ENCODE measurements at regions not wholly inside any gene's neighbourhood (a gene's known extent, or its start where the extent isn't known, plus 50 kb on each side); places are given as distances from the start of the nearest gene placed in this dataset.
"Not testable (repeated sequence)": the region's sequence is repeated elsewhere in the genome, so short reads cannot be mapped to it uniquely, and the experiment has no call there.

DNA sequence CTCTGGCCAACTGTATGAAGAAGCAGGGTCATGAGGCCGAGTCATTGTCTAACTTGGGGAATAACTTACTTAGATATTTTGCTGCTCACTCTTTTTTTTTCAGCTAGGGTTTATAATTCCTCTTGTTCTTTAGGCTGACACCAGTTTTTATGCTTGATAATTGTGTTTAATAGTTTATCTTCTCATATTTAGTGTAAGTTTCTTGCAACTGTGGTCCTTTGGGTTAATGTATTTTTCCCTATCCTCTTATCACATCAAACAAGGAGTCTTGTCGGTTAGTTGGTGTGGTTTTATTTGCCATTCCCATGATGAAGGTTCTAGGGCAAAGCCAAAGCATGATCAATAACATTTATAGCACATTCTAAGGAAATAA, 204.6 kb downstream of the NUFIP1 start:
- H3K36me3 ChIP-seq (replicated peaks), result no peaks in the 10 kb centered on the region
- no peak for DNase-seq
- H3K4me3 ChIP-seq (ENCODE audit: low read depth, low read length), result no peak overlapping the region
- no peak overlapping the region for H3K27ac ChIP-seq
- H3K27me3 ChIP-seq (replicated peaks), result no peaks in the 10 kb centered on the region
- TF ChIP-seq, protein P1, sequence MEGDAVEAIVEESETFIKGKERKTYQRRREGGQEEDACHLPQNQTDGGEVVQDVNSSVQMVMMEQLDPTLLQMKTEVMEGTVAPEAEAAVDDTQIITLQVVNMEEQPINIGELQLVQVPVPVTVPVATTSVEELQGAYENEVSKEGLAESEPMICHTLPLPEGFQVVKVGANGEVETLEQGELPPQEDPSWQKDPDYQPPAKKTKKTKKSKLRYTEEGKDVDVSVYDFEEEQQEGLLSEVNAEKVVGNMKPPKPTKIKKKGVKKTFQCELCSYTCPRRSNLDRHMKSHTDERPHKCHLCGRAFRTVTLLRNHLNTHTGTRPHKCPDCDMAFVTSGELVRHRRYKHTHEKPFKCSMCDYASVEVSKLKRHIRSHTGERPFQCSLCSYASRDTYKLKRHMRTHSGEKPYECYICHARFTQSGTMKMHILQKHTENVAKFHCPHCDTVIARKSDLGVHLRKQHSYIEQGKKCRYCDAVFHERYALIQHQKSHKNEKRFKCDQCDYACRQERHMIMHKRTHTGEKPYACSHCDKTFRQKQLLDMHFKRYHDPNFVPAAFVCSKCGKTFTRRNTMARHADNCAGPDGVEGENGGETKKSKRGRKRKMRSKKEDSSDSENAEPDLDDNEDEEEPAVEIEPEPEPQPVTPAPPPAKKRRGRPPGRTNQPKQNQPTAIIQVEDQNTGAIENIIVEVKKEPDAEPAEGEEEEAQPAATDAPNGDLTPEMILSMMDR (IDR thresholded peaks at IDR 0.05; ENCODE audit: low read depth, low read length, missing control alignments), result no peak
- in situ Hi-C loops (cut with HindIII; ENCODE audit: low pct_ligation_motif_present, low sequenced_read_pairs), result no loop called here

DNA sequence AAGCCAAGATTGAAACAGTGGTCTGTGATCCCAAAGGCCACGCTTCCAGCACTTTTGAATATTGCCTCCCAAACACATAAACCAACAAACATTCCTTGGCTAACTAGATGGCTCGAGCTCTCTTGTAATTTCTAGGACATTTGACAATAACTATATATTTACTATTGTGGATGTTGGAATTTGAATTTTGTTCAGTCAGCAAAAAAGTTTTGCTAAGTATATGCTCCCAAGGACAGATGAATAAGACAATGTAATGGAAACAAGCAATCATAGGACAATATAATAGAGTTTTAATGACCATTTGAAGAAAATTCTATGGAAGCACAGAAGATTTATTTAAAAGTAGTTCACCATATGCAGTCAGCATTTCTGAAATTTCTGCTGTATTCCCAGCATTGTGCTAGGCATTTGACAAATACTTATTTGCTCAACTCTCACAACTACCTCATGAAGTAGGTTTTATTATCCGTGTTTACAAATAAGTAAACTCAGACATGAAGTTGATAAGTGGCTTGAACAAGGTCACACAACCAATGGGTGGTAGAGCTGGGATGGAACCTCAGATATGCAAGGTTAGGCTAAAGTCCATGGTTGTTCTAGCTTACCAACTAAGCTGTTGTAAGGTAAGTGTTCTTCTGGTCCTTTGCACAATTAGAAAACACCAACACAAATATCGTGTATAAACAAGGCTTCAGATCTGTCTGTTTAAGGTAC, 205.1 kb downstream of the NUFIP1 start:
- Histone ChIP-seq H3K4me3 (ENCODE audit: low read depth, low read length) (no peak overlapping the region), H3K27ac (no peak overlapping the region), H3K36me3 (replicated peaks) (no peaks in the 10 kb centered on the region), H3K27me3 (replicated peaks) (no peaks in the 10 kb centered on the region)
- in situ Hi-C loops (cut with HindIII; ENCODE audit: low pct_ligation_motif_present, low sequenced_read_pairs), result no loop called here
- no peak for DNase-seq
- TF ChIP-seq, protein P1 (IDR thresholded peaks at IDR 0.05; ENCODE audit: low read depth, low read length, missing control alignments), result no peak

DNA sequence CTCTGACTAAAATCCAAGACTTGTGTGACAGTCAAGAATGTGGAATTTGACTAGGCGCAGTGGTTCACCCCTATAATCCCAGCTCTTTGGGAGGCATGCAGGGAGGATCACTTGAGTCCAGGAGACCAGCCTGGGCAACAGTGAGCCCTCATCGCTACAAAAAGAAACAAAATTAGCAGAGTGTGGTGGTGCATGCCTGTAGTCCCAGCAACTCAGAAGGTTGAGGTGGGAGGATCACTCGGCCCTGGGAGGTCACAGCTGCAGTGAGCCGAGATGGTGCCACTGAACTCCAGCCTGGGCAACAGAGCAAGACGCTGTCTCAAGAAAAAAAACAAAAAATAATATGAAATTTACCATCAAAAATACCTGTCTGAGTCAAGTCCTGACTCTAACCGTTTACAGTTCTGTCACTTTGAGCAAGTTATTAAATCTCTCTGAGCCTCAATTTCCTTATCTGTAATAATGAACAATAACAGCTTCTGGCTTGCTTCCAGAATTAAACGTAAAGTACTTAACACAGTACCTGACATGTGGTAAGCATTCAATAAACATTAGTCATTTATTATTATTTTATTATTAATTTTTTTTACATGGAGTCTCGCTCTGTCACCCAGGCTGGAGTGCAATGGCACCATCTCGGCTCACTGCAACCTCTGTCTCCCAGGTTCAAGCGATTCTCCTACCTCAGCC, 204.6 kb upstream of the TSC22D1 start:
- in situ Hi-C loops (cut with HindIII; ENCODE audit: low pct_ligation_motif_present, low sequenced_read_pairs), result no loop called here
- H3K27ac ChIP-seq, result no peak overlapping the region
- TF ChIP-seq, protein P1 (IDR thresholded peaks at IDR 0.05; ENCODE audit: low read depth, low read length, missing control alignments), result no peak
- no peaks in the 10 kb centered on the region for H3K36me3 ChIP-seq (replicated peaks)
- no peak for DNase-seq
- H3K27me3 ChIP-seq (replicated peaks), result no peaks in the 10 kb centered on the region
- no peak overlapping the region for H3K4me3 ChIP-seq (ENCODE audit: low read depth, low read length)

DNA sequence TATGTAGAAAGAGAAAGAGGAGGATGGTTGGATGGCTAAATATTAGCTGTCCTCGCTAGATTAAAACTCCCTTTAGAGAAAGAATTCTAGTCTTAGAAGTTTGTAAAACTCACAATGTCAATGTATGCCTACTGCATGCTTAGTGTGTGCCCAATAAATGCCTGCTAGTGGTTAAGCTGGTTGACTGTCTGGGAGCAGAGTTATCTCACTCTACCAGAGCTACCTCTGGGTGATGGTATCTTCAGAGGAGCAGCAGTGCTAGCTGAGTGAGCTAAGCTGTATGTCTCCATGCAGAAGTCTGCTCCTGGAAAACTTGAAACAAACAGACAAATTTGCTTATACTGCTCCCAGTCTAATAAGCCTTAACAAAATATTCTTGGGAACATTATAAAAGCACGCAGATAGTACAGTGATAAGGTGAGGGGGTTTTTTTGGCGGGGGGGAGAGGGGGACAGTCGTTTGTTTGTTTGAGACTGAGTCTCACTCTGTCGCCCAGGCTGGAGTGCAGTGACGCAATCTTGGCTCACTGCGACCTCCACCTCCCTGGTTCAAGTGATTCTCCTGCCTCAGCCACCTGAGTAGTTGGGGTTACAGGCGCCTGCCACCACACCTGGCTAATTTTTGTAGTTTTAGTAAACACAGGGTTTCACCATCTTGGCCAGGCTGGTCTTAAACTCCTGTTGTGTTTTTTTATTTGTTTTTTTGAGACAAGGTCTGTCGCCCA, 202.8 kb upstream of the TSC22D1 start:
- H3K27me3 ChIP-seq (replicated peaks), result no peaks in the 10 kb centered on the region
- H3K36me3 ChIP-seq (replicated peaks), result no peaks in the 10 kb centered on the region
- DNase-seq, result no peak
- no peak overlapping the region for H3K27ac ChIP-seq
- TF ChIP-seq, protein P1 (IDR thresholded peaks at IDR 0.05; ENCODE audit: low read depth, low read length, missing control alignments), result no peak
- in situ Hi-C loops (cut with HindIII; ENCODE audit: low pct_ligation_motif_present, low sequenced_read_pairs), result no loop called here
- no peak overlapping the region for H3K4me3 ChIP-seq (ENCODE audit: low read depth, low read length)

DNA sequence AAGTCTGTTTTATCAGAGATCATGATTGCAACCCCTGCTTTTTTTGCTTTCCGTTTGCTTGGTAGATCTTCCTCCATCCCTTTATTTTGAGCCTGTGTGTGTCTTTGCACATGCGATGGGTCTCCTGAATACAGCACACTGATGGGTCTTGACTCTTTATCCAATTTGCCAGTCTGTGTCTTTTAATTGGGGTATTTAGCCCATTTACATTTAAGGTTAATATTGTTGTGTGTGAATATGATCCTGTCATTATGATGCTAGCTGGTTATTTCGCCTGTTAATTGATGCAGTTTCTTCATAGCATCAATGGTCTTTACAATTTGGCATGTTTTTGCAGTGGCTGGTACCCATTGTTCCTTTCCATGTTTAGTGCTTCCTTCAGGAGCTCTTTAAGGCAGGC, 199.2 kb upstream of the TSC22D1 start:
- H3K27ac ChIP-seq; H3K27me3 ChIP-seq (replicated peaks); H3K36me3 ChIP-seq (replicated peaks); DNase-seq; in situ Hi-C loops (cut with HindIII; ENCODE audit: low pct_ligation_motif_present, low sequenced_read_pairs); H3K4me3 ChIP-seq (ENCODE audit: low read depth, low read length): not testable (repeated sequence)

DNA sequence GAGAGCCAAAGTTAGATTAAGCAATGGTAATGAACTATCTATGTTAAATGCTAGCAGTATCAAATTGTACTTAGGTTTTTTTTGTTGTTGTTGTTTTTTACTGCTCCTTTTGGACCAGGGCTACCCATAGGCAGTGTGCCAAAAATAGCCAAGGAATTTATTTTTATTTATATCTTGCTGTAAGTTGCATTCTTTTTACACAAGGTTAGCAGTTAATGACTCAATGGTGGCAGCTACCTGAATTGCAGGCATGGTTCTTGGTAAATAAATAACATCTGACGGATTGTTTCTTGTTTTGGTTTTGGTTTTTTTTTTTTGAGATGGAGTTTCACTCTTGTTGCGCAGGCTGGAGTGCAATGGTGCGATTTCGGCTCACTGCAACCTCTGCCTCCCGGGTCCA, 194.8 kb upstream of the TSC22D1 start:
- no peaks in the 10 kb centered on the region for H3K36me3 ChIP-seq (replicated peaks)
- no peaks in the 10 kb centered on the region for H3K27me3 ChIP-seq (replicated peaks)
- in situ Hi-C loops (cut with HindIII; ENCODE audit: low pct_ligation_motif_present, low sequenced_read_pairs), result no loop called here
- H3K27ac ChIP-seq, result no peak overlapping the region
- TF ChIP-seq, protein P1 (IDR thresholded peaks at IDR 0.05; ENCODE audit: low read depth, low read length, missing control alignments), result no peak
- H3K4me3 ChIP-seq (ENCODE audit: low read depth, low read length), result no peak overlapping the region
- no peak for DNase-seq
